Body of pancreas (tissue), 4 donors: ENCODE measurements at regions not wholly inside any gene's neighbourhood (a gene's known extent, or its start where the extent isn't known, plus 50 kb on each side); places are given as distances from the start of the nearest gene placed in this dataset.

Source experiments
- ATAC-seq: fragments of 150-250 bp; one replicate; pipeline ENCODE4 v1.9.1; 2016
- DNase-seq, 4 donors: peaks; one replicate each; pipeline ENCODE4 v3.0.0-alpha.2; 2019
- H3K27ac ChIP-seq, 4 donors: fragments of 200-600 bp; sonication (generic); 1 replicate in 3 of 4; 2 replicates in 1 of 4; pipeline versions ENCODE4 v1.5.1 to v1.6.1; 2016 to 2019; ENCODE audit warnings: mild to moderate bottlenecking in 1 of 4, mixed read lengths in 1 of 4, moderate library complexity in 1 of 4
- H3K27me3 ChIP-seq, 2 donors: fragments of 200-600 bp; sonication (generic); one replicate each; pipeline ENCODE4 v1.6.0; 2016; ENCODE audit warnings: mild to moderate bottlenecking in 1 of 2
- H3K36me3 ChIP-seq, 2 donors: fragments of 200-600 bp; sonication (generic); replicated peaks in 1 of 2; 2 replicates each; pipeline ENCODE4 v1.5.1; 2016; ENCODE audit warnings: low read depth in 2 of 2; ENCODE audit not compliant: insufficient read depth in 1 of 2
- H3K4me1 ChIP-seq: fragments of 200-600 bp; sonication (generic); one replicate; pipeline ENCODE4 v1.6.0; 2016
- H3K4me3 ChIP-seq, 2 donors: fragments of 200-600 bp; sonication (generic); 1 replicate in 1 of 2; 2 replicates in 1 of 2; pipeline ENCODE4 v1.5.1; 2016 to 2019
- H3K9me3 ChIP-seq, 3 donors: fragments of 200-600 bp; sonication (generic); 1 replicate in 2 of 3; 2 replicates in 1 of 3; pipeline ENCODE4 v1.5.1; 2016
- CTCF ChIP-seq, 7 experiments: fragments of 450-650 bp in 4 of 7; fragments of 200-600 bp in 3 of 7; sonication (generic) in 3 of 7; IDR thresholded peaks; one replicate each; pipeline ENCODE4 v1.5.1; 2016 to 2019; ENCODE audit warnings: antibody characterized with exemption in 7 of 7
- POLR2A ChIP-seq, 3 donors: fragments of 450-650 bp; IDR thresholded peaks; one replicate each; pipeline ENCODE4 v1.6.1; 2016; ENCODE audit warnings: antibody characterized with exemption in 3 of 3, mild to moderate bottlenecking in 2 of 3
- WGBS, 2 donors: methylation state at CpG; one replicate each; pipeline ENCODE4 v1.1.5; 2017; 5-methylcytosine and 5-hydroxymethylcytosine counted together
- intact Hi-C: fragments of 100-400 bp; cut with DNase I; formaldehyde crosslinking; loops from one replicate; pipeline ENCODE4 v1.15.1; 2023

GRCh38 chr3:68019876-68020275 lies 365.5 kb upstream of the SUCLG2 start:
- intact Hi-C loops, result no loop called here
- Histone ChIP-seq H3K27ac (no peak overlapping the region), H3K4me1 (no peaks in the 10 kb centered on the region), H3K36me3 (no peaks in the 10 kb centered on the region), H3K9me3 (no peaks in the 10 kb centered on the region), H3K4me3 (no peak overlapping the region), H3K27me3 (no peaks in the 10 kb centered on the region)
- TF ChIP-seq POLR2A (IDR thresholded peaks at IDR 0.05) (no peak), CTCF (IDR thresholded peaks at IDR 0.05) (no peak)
- WGBS, 2 donors, result 47 to 59% methylated on average over 1 of the region's 1 CpG
- DNase-seq (no peak), ATAC-seq (no peak)

GRCh38 chr3:68018275-68018674 lies 363.9 kb upstream of the SUCLG2 start:
- ATAC-seq (no peak), DNase-seq (no peak)
- TF ChIP-seq CTCF (IDR thresholded peaks at IDR 0.05), result no peak
- no peak for TF ChIP-seq POLR2A (IDR thresholded peaks at IDR 0.05)
- H3K36me3 ChIP-seq, result no peaks in the 10 kb centered on the region
- H3K27me3 ChIP-seq, result no peaks in the 10 kb centered on the region
- intact Hi-C loops, result no loop called here
- WGBS, 2 donors, result 74 to 82% methylated on average over 1 of the region's 1 CpG
- H3K9me3 ChIP-seq, result no peaks in the 10 kb centered on the region
- H3K27ac ChIP-seq, result no peak overlapping the region
- H3K4me3 ChIP-seq, result no peak overlapping the region
- no peaks in the 10 kb centered on the region for H3K4me1 ChIP-seq

GRCh38 chr3:68017069-68017468 lies 362.7 kb upstream of the SUCLG2 start:
- Histone ChIP-seq H3K27ac (no peak overlapping the region), H3K36me3 (no peaks in the 10 kb centered on the region), H3K27me3 (no peaks in the 10 kb centered on the region), H3K9me3 (no peaks in the 10 kb centered on the region), H3K4me1 (no peaks in the 10 kb centered on the region), H3K4me3 (no peak overlapping the region)
- no peak for TF ChIP-seq POLR2A (IDR thresholded peaks at IDR 0.05)
- TF ChIP-seq CTCF (IDR thresholded peaks at IDR 0.05), result peak in 2 of 7 experiments; percentile 7 to 17
- ATAC-seq (no peak), DNase-seq (no peak)
- intact Hi-C loops, result no loop called here
- WGBS, 2 donors, result 55 to 56% methylated on average over 3 of the region's 3 CpGs

- 53 to 73% methylated on average over 5 of the region's 5 CpGs for WGBS, 2 donors
- TF ChIP-seq POLR2A (IDR thresholded peaks at IDR 0.05) (no peak), CTCF (IDR thresholded peaks at IDR 0.05) (no peak)
- Histone ChIP-seq H3K36me3 (no peaks in the 10 kb centered on the region), H3K27ac (no peak overlapping the region), H3K27me3 (no peaks in the 10 kb centered on the region), H3K4me3 (no peak overlapping the region), H3K4me1 (peaks cover 6% of the 10 kb centered on the region), H3K9me3 (no peaks in the 10 kb centered on the region)
- ATAC-seq (no peak), DNase-seq (no peak)
- intact Hi-C loops, result no loop called here
Measured at GRCh38 chr3:68009900-68010299, 355.5 kb upstream of the SUCLG2 start.

GRCh38 chr3:68007621-68008226 lies 353.3 kb upstream of the SUCLG2 start:
- Histone ChIP-seq H3K4me3 (no peak overlapping the region), H3K9me3 (no peaks in the 10 kb centered on the region), H3K4me1 (peaks cover 6% of the 10 kb centered on the region), H3K27ac (no peak overlapping the region), H3K27me3 (no peaks in the 10 kb centered on the region), H3K36me3 (no peaks in the 10 kb centered on the region)
- ATAC-seq (peak; percentile 33), DNase-seq (peak in 3 of 4 donors; percentile 10 to 13 (median 11))
- peak in 2 of 7 experiments; percentile 16 for TF ChIP-seq CTCF (IDR thresholded peaks at IDR 0.05)
- TF ChIP-seq POLR2A (IDR thresholded peaks at IDR 0.05), result no peak
- intact Hi-C loops, result no loop called here
- WGBS, 2 donors, result 3% methylated on average over 27 to 30 of the region's 36 CpGs
